GM19455 (cell line): ENCODE measurements at regions not wholly inside any gene's neighbourhood (a gene's known extent, or its start where the extent isn't known, plus 50 kb on each side); places are given as distances from the start of the nearest gene placed in this dataset.
"Not testable (repeated sequence)": the region's sequence is repeated elsewhere in the genome, so short reads cannot be mapped to it uniquely, and the experiment has no call there.

Experiments
- ATAC-seq: cut with Tn5 transposase; IDR thresholded peaks from one replicate; pipeline ENCODE4 v1.9.1; 2021; ENCODE audit not compliant: unreplicated experiment

GRCh38 chr3:153221748-153222162, 59.7 kb downstream of the RAP2B start:
- ATAC-seq = peak; percentile 98

- ATAC-seq = not testable (repeated sequence)
Observed at GRCh38 chr3:153226877-153227276, 64.9 kb downstream of the RAP2B start.

- ATAC-seq = not testable (repeated sequence)
Observed at GRCh38 chr3:153230427-153230826, 68.4 kb downstream of the RAP2B start.

DNA sequence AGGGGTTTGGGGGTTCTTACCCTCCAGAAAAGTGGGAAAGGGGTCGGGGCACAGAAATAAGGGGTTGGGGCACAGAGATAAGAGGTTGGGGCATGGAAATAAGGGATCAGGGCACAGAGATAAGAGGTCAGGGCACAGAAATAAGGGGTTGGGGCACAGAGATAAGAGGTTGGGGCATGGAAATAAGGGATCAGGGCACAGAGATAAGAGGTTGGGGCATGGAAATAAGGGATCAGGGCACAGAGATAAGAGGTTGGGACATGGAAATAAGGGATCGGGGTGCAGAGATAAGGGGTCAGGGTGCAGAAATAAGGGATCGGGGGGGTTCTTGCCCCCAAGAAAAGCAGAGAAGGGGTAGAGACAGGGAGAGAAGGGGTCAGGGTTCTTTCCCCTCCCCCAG, 69.2 kb downstream of the RAP2B start:
- not testable (repeated sequence) for ATAC-seq

DNA sequence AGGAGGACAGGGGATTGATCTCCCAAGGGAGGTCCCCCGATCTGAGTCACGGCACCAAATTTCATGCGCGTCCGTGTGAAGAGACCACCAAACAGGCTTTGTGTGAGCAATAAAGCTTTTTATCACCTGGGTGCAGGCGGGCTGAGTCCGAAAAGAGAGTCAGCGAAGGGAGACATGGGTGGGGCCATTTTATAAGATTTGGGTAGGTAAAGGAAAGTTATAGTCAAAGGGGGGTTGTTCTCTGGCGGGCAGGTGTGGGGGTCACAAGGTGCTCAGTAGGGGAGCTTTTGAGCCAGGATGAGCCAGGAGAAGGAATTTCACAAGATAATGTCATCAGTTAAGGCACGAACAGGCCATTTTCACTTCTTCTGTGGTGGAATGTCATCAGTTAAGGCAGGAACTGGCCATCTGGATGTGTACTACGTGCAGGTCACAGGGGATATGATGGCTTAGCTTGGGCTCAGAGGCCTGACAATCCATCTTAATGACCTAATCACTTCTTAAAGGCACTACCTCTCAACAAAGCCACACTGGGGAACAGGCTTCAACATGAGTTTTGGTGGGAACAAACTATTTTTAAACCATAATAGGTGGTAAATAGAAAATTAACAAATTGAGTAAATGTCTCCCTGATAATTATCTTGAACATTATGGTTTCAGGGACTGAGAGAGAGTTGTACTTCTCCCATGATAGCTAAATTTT, 70.2 kb downstream of the RAP2B start:
- ATAC-seq = not testable (repeated sequence)

- ATAC-seq = no peak
Observed at GRCh38 chr3:153232851-153233271, 70.8 kb downstream of the RAP2B start.

- no peak for ATAC-seq
Observed at GRCh38 chr3:153233986-153234385, 72.0 kb downstream of the RAP2B start.

DNA sequence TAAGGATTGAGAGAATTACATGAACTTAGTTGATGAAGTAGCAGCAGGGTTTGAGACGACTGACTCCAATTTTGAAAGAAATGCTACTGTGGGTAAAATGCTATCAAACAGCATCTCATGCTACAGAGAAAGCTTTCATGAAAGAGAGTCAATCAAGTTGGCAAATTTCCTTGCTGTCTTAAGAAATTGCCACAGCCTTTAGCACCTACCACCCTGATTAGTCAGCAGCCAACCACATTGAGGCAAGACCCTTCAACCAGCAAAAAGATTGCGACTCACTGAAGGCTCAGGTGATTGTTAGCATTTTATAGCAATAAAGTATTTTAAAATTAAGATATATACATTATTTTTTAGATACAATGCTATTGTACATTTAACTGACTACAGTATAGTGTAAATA, 80.9 kb downstream of the RAP2B start:
- ATAC-seq = no peak

DNA sequence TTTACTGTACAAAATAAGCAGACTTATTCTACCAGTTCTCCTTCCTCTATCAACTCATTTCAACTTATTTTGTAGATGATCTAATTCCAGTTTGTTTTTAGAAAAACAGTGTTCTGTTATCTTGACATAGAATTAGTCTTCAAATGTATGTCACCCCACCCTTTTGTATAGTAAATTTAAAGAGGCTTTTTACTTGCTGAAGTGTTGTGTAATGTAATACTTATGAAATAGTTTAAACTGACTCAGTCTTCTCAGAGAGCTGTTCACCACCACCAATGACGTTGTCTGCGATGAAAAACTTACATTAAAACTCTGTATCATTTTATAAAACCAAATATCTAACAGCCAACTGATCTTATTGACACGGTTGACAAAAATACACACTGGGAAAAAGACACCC, 82.9 kb downstream of the RAP2B start:
- ATAC-seq = no peak

DNA sequence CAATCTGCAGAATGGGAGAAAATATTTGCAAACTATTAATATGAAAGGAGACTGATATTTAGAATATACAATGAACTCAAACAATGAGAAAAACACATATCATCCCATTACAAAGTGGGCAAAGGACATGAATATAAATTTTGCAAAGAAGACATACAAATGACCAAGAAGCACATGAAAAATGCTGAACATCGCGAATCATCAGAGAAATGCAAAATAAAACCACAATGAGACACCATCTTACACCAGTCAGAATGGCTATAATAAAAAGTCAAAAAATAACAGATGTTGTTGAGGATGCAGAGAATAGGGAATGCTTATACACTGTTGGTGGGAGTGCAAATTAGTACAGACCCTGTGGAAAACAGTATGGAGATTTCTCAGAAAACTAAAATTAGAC, 83.6 kb downstream of the RAP2B start:
- ATAC-seq = no peak

DNA sequence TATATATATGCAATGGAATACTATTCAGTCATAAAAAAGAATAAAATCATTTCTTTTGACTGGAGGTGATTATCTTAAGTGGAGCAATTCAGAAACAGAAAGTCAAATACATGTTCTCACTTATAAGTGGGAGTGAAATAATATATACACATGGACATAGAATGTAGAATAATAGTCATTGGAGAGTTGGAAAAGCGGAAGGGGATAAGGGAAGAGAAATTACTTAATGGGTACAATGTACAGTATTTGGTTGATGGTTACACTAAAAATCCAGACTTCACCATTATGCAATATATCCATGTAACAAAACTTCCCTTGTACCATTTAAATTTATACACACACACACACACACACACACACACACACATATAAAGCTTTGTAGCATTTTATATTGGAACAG, 84.3 kb downstream of the RAP2B start:
- no peak for ATAC-seq

GRCh38 chr3:153246806-153247205, 84.8 kb downstream of the RAP2B start:
- ATAC-seq = no peak

- no peak for ATAC-seq
Observed at GRCh38 chr3:153247331-153248330, 85.6 kb downstream of the RAP2B start.

- ATAC-seq = not testable (repeated sequence)
Observed at GRCh38 chr3:153248835-153249234, 86.8 kb downstream of the RAP2B start.

- ATAC-seq = no peak
Observed at GRCh38 chr3:153249906-153250305, 87.9 kb downstream of the RAP2B start.

GRCh38 chr3:153250446-153250845, 88.4 kb downstream of the RAP2B start:
- no peak for ATAC-seq

GRCh38 chr3:153252963-153253362, 90.9 kb downstream of the RAP2B start:
- no peak for ATAC-seq

- no peak for ATAC-seq
Observed at GRCh38 chr3:153254361-153254760, 92.3 kb downstream of the RAP2B start.

- ATAC-seq = no peak
Observed at GRCh38 chr3:153257673-153258351, 95.8 kb downstream of the RAP2B start.

DNA sequence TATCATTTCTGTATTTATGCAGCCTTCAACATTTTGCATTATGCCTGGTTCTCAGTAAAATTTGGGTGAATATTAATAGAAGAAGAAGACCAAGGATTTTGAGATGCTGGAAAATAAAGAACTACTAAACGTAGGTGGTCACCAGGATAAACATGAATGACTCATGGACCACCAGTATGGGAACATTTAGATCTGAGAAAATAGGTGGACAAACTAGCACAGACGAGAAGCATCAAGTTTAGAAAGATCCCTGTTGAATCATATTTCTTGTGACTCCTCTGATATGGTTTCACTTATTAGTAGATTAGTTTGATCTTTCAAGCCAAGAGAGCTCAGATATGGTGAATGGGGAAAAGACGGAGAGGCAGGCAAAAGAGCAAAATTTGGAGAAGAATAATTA, 97.9 kb downstream of the RAP2B start:
- ATAC-seq = no peak

DNA sequence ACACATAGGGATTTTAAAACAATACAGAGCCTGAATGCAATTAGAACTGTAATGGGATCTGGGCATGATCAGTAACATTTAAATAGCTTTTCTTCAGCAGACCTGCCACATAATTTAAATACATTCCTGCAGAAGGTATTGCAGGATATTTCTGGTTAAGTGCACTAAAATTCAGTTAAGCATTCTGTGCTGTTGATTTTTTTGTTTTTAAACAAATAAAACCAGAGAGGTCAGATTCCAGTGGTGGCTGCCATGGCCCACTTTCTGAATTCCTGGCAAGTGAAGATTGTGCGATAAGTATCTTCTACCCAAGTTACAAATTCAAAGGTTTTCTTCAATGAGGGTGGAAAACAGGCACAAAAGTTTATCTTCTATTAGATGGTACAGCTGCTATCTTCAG, 98.7 kb downstream of the RAP2B start:
- ATAC-seq = no peak
